ENCODE measurements at regions not wholly inside any gene's neighbourhood (a gene's known extent, or its start where the extent isn't known, plus 50 kb on each side); places are given as distances from the start of the nearest gene placed in this dataset.

- H3K9ac ChIP-seq (ENCODE audit: low read length) = no peak overlapping the region
- H3K27ac ChIP-seq (ENCODE audit: low read depth, low read length) = no peak overlapping the region
- H3K27me3 ChIP-seq (ENCODE audit: insufficient read depth, low read length) = no peaks in the 10 kb centered on the region
- peaks cover 0 to 12% of the 10 kb centered on the region in 2 experiments; a peak in 2 of 4 replicates for H3K9me3 ChIP-seq (ENCODE audit: control insufficient read depth in 1 of 2, insufficient read depth in 1 of 2, low read depth in 1 of 2, low read length in 2 of 2)
- RAD21 ChIA-PET (ENCODE audit: low non-redundant PET in 1 of 2, low total read pairs in 2 of 2, uncharacterized antibody in 2 of 2, unreplicated experiment in 2 of 2) = no interaction called here
- BruUV-seq (replicated peaks) = no TSS peak
- TF ChIP-seq POLR2A (IDR thresholded peaks at IDR 0.05; ENCODE audit: borderline replicate concordance, extremely low read depth, insufficient read depth, insufficient read length) (no peak), ELF1 (IDR thresholded peaks at IDR 0.05; ENCODE audit: borderline replicate concordance, low read depth) (no peak), SIN3A (IDR thresholded peaks at IDR 0.05; ENCODE audit: low read depth) (no peak), ZNF274 (IDR thresholded peaks at IDR 0.05; ENCODE audit: low read depth, low read length) (no peak), EZH2phosphoT487 (IDR thresholded peaks at IDR 0.05; ENCODE audit: borderline replicate concordance) (no peak), TCF7L2 (IDR thresholded peaks at IDR 0.05; ENCODE audit: borderline replicate concordance, extremely low read depth, insufficient read depth, insufficient read length) (no peak), REST (IDR thresholded peaks at IDR 0.05; ENCODE audit: low read depth) (no peak), JUND (IDR thresholded peaks at IDR 0.05) (no peak), CEBPB (IDR thresholded peaks at IDR 0.05; ENCODE audit: low read depth) (no peak), EGR1 (IDR thresholded peaks at IDR 0.05; ENCODE audit: low read depth) (no peak), YY1 (IDR thresholded peaks at IDR 0.05; ENCODE audit: extremely low read depth, insufficient replicate concordance, low read depth, low read length) (no peak), FOSL1 (IDR thresholded peaks at IDR 0.05; ENCODE audit: low read depth) (no peak), CTCF (IDR thresholded peaks at IDR 0.05 in 2 of 3, conservative IDR thresholded peaks at IDR 0.05 in 1 of 3; ENCODE audit: borderline replicate concordance in 1 of 3, insufficient read depth in 1 of 3, low read depth in 2 of 3, low read length in 2 of 3) (no peak), CBX3 (IDR thresholded peaks at IDR 0.05; ENCODE audit: low read depth) (no peak), ZFX (IDR thresholded peaks at IDR 0.05) (no peak), EZH2 (IDR thresholded peaks at IDR 0.05) (no peak), SP1 (IDR thresholded peaks at IDR 0.05; ENCODE audit: low read depth) (no peak), RAD21 (IDR thresholded peaks at IDR 0.05; ENCODE audit: low read depth) (no peak), SRF (IDR thresholded peaks at IDR 0.05; ENCODE audit: low read depth) (no peak)
- no peak overlapping the region for H2AFZ ChIP-seq (ENCODE audit: low read depth, low read length, poor library complexity, severe bottlenecking)
- no peaks in the 10 kb centered on the region for H3K4me1 ChIP-seq (ENCODE audit: control insufficient read depth in 1 of 2, insufficient read depth in 2 of 2, low read length in 2 of 2)
- ATAC-seq (no peak), DNase-seq (ENCODE audit: low read depth, low spot score) (no peak)
- CTCF ChIA-PET = no interaction called here
- POLR2A ChIA-PET = no interaction called here
- no peaks in the 10 kb centered on the region for H4K20me1 ChIP-seq (ENCODE audit: insufficient read depth)
- intact Hi-C loops (cut with micrococcal nuclease) = no loop called here
- no peak overlapping the region for H3K4me2 ChIP-seq (ENCODE audit: low read length)
- H3K4me3 ChIP-seq (replicated peaks in 1 of 2; ENCODE audit: low read depth in 1 of 2, low read length in 2 of 2) = no peak overlapping the region
- H3K36me3 ChIP-seq (ENCODE audit: control insufficient read depth in 1 of 2, insufficient read depth in 2 of 2, low read length in 2 of 2) = no peaks in the 10 kb centered on the region
- H3K79me2 ChIP-seq (ENCODE audit: insufficient read depth, low read length) = no peaks in the 10 kb centered on the region
- H3K9me2 ChIP-seq (ENCODE audit: insufficient read depth) = no peaks in the 10 kb centered on the region
Measured at GRCh38 chr16:51648526-51648925, 497.5 kb upstream of the SALL1 start.
